Islet precursor cell (in vitro differentiated cells): ENCODE measurements at regions not wholly inside any gene's neighbourhood (a gene's known extent, or its start where the extent isn't known, plus 50 kb on each side); places are given as distances from the start of the nearest gene placed in this dataset.
A peak's percentile ranks its signal among the peaks of the same experiment; 100 is the strongest.

Source experiments
- DNase-seq: peaks from one replicate; pipeline ENCODE4 v3.0.0-alpha.2; 2018

DNA sequence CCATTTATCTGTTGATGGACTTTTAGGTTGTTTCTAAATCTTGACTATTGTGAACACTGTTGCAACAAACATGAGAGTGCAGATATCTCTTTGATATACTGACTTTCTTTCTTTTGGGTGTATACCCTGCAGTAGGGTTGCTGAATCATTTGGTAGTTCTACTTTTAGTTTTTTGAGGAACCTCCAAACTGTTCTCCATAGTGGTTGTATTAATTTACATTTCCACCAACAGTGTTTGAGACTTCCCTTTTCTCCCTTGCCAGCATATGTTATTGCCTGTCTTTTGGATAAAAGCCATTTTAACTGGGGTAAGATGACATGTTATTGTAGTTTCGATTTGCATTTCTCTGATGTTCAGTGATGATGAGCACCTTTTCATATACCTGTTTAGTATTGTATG is 330.0 kb downstream of the DDX10 start:
- DNase-seq, result no peak

DNA sequence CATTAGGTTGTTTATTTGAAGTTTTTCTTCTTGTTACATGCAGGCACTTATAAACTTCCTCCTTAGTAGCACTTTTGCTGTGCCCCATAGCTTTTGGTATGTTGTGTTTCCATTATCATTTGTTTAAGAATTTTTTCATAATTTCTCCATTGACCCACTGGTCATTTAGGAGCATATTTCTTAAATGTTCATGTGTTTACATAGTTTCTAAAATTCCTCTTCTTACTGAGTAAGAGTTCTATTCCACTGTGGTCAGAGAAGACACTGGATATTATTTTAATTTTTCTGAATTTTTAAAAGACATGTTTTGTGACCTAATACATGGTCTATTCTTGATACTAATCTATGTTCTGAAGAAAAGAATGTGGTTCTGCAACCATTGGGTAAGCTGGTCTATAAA is 333.0 kb downstream of the DDX10 start:
- DNase-seq, result no peak

DNA sequence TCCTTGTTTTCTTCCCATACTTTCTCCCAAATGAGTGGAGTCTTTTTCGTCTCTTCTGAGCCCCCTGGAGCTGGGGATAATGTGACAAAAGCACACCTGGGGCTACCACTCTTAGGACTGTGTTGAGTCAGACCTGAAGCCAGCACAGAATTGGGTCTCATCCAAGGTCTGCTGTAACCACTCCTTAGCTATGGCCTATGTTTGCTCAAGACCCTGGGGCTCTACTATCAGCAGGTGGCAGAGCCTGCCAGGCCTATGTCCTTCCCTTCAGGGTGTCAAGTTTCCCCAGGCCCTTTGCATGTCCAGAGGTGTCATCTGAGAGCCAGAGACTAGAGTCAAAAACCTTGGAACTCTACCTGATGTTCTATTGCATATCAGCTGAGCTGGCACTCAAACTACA is 335.7 kb downstream of the DDX10 start:
- no peak for DNase-seq

DNA sequence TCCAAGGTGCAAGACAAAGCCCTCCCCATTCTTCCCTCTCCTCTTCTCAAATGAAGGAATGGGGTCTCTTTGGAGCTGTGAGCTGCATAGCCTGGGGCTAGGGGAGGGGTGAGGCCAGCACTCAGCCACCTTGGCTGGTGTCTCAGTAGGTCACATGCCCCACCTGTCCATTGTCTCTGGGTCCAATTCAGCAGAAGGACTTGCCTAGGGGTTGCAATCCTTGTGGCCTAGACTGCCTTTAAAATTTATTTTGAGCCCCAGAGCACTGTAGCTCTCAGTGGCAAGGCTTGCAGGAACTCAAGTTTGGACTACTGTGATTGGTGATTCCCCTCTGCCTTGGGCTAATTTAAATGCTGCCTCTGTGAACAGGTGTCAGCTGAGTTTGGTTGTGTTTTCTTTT is 336.7 kb downstream of the DDX10 start:
- no peak for DNase-seq

DNA sequence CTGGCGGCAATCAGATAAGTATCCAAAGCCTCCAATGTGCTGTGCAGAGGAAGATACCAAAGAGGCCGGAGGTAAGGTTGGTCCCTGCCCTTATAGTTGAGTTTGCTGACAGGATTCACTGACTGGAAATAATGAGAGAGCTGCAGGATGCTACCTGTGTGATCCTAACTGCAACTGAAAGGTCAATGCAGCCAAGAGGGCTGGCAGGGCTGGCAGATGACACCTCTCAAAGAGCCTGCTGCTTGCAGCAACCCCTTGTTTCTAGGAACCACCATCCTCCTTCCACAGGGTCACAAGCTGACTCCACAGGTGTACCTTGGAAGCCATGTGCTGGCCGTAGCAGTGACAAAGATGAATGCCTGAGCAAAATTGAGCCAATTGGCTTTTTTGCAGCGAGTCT is 348.1 kb downstream of the DDX10 start:
- DNase-seq, result no peak

DNA sequence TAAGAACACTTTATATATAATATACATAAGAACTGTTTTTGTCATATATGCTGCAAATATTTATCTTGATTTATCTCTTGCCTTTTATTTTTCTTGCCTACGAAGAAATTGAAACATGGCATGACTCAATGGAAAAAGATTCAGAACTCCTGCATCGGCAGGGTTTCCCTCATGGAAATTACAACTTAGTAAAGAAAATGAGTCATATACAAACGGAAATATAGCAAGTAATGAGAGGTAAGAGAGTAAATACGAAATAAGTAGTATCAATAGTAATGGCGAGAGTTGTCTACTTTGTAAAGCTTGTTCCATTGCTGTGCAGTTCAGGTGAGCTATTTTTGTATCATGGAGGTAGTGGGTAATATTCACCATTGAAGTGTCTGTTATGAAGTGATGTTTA is 350.4 kb downstream of the DDX10 start:
- DNase-seq, result no peak

DNA sequence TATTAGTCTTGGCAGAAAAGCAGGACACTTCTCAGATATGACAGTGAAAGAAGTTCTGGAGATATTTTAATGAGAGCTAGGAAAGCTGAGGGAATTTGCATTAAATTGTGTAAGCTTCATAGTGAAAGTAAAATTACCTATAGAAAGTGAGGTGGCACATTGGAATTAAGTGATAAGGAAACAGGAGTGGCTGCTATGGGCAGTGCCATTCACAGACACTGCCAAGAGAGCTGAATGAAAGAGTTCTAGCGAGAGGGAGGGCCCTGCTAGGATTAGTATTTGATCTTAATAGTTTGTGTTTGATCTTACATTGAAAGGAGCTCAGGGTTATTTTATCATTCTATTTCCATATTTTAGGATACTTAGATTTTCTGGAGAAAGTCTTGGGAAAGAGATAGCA is 351.9 kb downstream of the DDX10 start:
- DNase-seq, result no peak

DNA sequence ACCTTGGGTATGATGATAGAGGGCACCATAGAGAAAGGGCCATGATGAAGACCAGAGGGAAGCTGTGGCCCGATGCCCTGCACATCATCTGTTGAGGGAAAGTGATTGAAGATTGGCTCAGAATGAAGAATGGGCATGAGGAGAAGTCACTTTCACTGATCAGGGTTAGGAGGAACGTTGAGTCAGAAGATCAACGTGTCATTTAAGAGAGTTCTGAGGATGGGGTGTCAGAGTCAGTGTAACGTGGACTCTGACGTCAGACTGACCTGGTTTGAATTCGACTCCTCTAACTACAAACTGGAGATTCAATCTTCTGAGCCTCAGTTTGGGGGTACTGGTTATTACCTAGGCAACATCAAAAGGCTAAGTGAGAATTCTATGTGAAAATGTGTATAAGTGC is 352.6 kb downstream of the DDX10 start:
- DNase-seq, result no peak

DNA sequence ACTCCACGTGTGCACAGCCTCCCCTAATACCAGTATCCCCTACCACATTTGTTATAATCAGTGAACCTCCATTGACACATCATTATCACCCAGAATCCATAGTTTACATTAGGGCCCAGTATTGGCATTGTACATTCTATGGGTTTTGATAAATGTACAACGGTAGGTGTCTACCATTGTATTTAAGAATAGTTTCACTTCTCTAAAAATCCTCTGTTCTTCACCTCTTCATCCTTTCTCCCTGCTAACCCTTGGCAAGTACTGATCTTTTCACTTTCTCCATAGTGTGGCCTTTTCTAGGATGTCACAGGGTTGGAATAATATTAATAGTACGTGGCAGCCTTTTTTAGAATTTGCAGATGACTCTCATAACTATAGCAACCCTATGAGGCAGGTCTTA is 353.8 kb downstream of the DDX10 start:
- no peak for DNase-seq

DNA sequence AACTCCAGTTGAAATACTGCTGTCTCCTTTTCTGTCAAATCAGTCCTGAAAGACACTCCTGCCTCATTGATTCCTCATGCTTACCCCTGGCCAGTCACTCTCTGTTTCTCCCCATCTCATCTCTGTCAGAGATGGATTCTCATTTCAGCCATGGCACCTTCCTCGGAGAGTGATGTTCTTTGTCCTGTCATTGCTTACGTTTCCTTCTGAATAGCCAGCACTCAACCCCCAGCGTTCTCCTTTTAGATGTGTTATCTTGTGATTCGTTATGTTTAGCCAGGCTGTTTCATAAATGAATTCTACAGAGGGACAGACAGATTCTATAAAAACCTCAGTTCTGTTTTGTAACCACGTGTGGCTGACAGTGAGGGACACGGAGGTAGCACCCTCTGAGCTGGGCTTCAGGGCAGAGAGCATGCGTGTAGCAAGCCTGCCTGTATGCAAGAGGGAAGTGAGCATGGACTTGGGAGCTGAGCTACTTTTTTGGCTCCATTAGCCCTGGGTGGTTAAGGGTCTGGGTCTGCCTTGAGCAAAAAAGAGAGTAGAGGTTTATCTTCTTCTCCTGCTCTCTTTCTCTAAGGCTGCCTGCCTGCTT is 354.6 kb downstream of the DDX10 start:
- no peak for DNase-seq

DNA sequence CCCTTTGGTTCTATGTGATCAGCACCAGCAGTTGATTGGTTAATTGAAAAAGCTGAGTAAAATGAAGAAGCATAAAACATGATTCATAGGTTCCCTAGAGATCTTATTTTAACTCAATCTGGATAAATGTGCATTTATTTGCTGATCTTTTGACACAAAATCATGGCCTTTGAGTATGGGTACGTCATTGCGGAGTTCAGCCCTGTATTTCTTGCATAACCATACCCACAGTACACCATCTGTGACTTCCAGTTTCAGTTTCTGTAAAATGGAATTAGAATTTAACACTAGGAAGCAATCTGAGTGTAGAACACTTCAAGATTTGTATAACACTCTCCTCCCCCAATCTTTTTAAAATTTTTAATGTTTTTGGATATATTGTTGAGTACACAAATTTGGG is 358.2 kb downstream of the DDX10 start:
- no peak for DNase-seq

DNA sequence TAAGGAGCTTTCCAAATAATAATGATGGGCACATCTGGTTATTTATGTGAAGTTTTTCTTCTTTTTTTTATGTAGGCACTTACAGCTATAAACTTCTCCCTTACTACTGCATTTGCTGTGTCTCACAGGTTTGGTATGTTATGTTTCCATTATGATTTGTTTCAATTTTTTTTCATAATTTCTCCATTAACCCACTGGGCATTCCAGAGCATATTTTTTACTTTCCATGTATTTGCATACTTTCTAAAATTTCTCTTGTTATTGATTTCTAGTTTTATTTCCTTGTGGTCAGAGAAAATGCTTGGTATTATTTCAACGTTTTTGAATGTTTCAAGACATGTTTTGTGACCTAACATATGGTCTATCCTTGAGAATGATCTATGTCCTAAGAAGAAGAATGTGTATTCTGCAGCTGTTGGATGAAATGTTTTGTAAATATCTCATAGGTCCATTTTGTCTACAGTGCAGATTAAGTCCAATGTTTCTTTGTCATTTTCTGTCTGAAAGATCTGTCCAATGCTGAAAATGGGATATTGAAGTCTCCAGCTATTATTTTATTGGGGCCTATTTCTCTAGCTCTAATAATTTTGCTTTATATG is 362.1 kb downstream of the DDX10 start:
- DNase-seq, result no peak

DNA sequence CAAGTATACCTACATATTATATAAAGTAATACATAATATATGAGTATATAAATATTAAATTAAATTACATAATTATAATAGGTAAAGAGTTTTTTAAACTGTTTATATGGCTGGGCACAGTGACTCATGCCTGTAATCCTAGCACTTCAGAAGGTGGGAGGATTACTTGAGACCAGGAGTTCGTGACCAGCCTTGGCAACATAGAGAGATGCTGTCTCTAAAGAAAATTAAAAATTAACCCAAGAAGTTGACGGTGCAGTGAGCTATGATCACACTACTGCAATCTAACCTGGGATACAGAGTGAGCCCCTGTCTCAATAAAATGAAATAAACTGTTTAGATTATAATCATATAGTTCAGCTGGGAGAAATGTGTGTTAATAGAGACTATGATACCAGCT is 363.0 kb downstream of the DDX10 start:
- no peak for DNase-seq

DNA sequence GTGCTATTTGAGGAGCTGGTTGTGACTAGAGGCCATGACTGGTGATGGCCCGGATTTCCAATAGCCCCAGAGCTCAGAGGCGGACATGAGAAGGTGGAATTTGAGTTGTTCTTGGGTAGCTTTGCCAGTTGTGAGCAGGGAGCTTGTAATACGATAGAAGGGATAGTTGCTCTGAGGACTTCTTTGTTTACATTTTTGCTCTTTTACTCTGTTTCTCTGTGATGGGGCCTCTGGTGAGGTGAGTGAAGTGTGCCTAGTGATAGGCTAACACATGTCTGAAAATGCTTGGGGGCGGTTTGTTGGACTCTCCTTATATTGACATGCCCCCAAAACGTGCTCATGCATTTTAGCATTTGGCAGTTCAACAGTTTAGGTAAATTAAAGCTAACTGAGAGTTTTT is 365.1 kb downstream of the DDX10 start:
- no peak for DNase-seq

DNA sequence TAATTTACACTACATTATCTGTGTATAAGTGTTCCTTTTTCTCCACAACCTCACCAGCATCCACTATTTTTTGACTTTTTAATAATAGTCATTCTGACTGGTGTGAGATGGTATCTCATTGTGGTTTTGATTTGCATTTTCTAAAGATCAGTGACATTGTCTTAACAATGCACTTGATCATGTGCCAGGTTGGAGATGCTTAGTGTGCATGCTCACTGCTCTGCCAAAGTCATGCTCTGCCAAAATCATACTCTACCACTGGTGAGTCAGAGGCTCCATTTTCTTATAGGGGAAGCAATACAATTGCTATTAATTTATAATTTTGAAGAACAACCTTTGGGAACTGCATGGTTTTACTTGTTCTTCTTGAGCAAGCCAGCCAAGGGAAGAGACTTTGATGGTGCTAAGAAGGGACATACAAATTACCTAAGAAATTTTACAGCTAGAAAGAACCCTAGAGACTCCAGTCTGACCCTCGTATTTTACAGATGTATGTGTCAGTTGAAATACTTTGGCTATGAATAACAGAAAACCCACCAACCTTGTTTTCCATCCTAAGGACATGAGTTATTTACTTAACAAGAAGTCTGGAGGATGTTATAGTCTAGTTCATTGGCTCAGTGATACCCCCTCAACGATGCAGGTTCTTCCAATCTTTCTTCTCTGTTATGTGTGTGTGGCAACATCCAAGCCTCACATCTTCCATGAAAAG is 368.9 kb downstream of the DDX10 start:
- DNase-seq, result no peak

DNA sequence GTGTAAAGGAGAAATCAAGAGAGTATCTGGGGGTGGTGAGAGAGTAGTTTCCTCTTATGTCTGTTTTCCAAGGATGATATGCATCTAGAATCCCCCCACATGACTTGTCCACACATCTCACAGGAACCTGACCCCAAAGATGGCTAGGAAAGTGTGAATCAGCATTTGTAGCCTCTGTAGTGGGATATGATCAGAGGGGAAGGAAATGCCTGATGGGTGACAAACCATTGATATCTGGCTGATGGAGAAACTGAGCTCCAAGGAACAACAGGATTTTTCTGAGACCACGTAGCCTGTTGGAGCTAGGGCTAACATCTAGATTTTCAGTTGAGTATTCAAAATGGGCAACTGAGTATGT is 369.4 kb downstream of the DDX10 start:
- no peak for DNase-seq

DNA sequence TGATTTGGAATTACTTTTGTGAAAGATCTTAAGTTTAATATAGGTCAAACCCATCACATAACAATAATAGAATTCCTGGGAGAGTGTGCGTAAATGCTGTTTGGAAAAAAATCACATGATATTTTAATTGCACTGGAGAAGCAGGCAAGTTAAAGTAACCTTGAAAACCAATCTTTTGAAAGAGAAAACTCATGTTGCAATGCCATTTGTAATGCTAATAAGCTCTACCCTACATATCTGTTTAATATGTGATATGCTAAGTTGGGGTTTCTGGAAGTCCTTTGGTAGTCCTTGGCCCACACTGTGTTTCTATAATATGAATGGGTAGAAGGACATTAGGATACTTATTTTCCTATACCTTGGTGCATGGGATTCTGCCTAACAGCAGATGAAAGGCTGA is 370.4 kb downstream of the DDX10 start:
- no peak for DNase-seq

DNA sequence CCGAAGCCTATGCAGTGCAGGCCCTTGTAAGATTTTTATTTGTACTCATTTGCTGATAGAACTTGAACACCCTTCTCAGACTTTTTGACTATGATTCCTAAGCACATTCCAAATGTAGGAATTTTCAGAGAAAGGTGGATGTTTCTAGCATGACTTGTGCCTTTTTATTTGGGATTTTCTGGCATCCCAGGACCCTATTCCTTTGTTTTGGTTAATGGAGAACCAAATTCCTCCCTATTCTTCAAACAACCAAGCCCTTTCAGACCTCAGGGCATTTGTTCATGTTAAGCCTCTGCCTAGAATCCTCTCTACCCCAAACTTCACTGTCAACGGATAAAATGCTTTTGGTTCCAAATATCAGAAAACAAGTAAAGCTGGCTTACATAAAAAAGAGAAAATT is 371.1 kb downstream of the DDX10 start:
- DNase-seq, result no peak

DNA sequence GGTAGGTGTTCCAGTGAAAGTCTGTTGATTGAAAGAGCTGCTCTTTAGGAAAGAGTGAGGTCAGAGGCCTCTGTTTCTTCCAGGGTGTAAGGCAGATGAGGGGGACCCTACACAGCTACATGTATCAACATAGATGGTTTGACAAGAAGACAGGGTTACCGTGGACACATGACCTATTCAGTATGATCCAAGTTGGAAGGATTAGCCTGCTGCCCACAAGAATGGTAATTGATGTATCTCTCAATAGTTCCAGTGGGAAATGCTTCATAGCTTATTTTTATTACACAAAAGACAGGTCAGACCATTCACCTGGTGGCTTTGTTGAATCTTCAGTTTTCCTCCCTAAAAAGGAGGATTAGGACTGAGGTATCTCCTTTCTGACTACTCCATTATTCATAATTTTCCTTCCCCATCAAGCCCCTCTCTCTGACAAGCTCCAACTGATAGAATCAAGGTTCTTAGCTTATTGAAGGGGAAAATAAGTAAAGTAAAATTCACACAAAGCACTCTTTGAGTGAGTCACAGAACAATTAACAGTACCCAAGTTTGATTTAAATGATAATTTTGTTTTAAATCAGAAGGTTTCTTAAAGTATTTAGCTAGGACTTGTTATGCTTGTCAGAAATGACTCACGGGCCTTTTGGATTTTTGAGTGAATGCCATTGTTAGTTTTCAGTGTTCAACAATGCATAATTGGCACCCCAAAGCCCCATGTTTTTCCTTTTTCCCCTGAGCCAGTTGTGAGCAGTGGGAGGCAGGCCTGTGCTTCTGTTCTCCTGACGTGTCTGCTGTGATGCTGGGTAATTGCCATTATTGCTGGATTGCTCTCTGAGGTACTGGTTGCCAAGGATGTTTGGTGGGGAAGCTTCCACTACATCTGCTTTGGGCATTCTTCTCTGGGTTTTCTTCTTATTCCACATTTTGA is 373.2 kb downstream of the DDX10 start:
- no peak for DNase-seq

DNA sequence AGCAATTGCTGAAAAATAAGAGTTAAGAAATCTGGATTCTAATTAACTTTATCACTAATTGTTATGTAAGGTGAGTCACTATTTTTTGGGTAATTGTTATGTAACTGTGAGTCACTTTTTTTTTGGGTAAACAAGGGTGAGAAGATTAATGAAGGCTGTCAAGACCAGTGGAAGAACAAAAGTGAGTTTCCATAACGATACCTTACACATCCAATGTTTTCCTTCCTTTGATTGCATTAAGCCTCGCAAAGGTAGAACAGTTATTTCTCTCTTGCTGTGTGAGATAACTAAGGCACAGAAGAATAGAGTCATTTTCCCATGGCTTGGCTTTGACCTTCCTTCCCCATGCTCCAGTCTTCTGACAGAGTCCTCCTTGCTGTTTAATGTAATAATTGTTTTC is 374.7 kb downstream of the DDX10 start:
- DNase-seq, result no peak

DNA sequence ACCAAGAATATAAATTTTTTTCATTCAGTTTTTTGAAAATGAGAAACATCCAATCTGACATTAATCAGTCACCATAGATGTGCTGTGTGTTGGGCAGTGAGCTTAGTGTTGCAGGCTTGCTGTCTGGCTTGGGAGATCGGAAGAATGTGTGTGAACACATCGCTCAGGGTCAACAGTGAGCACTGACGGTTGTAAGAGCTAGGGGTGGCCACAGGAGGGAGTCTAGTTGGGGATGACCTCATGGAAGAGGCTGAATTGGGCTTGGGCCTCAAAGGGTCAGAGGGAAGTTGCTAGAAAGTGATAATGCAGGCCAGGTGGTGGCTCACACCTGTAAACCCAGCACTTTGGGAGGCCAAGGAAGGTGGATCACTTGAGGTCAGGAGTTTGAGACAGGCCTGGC is 375.4 kb downstream of the DDX10 start:
- DNase-seq, result peak; percentile 60

DNA sequence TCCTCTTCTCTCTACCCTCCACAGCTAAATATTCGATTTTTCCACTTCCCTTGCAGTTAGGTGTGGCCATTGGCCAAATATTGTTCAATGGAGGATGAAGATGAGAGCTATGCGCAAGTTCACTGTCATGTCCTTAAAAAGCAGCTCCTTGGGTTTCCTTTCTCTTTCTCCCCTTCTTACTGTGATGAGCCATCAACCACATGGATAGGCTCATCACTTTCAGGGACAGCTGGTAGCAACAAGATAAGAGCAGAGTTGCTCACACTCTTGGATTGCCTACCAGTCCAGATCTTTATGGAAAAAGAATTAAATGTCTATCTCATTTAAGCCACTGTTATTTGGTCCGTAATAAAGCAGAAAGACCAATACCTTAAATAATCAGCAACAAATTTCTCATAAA is 377.0 kb downstream of the DDX10 start:
- no peak for DNase-seq

DNA sequence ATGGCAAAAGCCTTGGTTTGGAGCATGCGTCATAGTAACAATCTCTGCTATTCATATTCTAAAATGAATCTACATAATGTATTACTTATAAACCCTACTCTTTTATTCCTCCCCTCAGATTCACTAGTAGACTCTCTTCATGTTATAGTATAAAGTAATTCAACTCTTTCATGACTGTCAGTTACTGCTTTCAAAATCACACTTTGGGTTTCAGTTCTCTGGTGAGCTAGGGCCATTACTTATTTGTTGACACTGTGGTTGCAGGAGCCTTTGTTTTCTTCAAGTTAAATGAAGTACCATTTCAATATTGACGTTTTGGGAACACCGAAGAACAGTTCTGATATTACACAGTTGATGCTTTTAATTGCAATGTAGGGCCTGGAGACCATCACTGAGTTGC is 378.4 kb downstream of the DDX10 start:
- no peak for DNase-seq
